Caco-2 (cell line): ENCODE measurements at regions not wholly inside any gene's neighbourhood (a gene's known extent, or its start where the extent isn't known, plus 50 kb on each side); places are given as distances from the start of the nearest gene placed in this dataset.

ENCODE experiments used
- BruUV-seq: library from RNA; stranded (reverse); fragments of 400-500 nt; replicated peaks from 2 replicates; lab custom pipeline; 2021; lab: Mats Ljungman, UMichigan
- CTCF ChIA-PET: fragments of 300-600 bp; sonication (Branson Sonifier 250); formaldehyde crosslinking; loops from one replicate; lab custom pipeline; 2022; ENCODE audit warnings: antibody characterized with exemption; lab: Charles Lee
- POLR2A ChIA-PET: fragments of 300-600 bp; sonication (Branson Sonifier 250); formaldehyde crosslinking; loops from one replicate; lab custom pipeline; 2022; ENCODE audit warnings: antibody characterized with exemption; lab: Charles Lee
- DNase-seq, 2 experiments: peaks; one replicate each; pipeline versions ENCODE4 v3.0.0 to v3.0.0-alpha.2; 2020 to 2022
- H3K27me3 ChIP-seq: replicated peaks from 2 replicates; pipeline ENCODE4 v1.6.0; 2011; ENCODE audit warnings: low read length; ENCODE audit not compliant: control insufficient read depth, insufficient read depth
- H3K36me3 ChIP-seq: 2 replicates; pipeline ENCODE4 v1.5.1; 2011; ENCODE audit warnings: low read length; ENCODE audit not compliant: control insufficient read depth, insufficient read depth
- H3K4me1 ChIP-seq: fragments of 250-450 bp; sonication (Bioruptor Pico); 2 replicates; pipeline ENCODE4 v1.5.1; 2020; ENCODE audit warnings: mild to moderate bottlenecking
- H3K4me3 ChIP-seq: 2 replicates; pipeline ENCODE4 v1.5.1; 2011; ENCODE audit warnings: low read depth, mild to moderate bottlenecking, control low read depth, low read length
- H3K9me3 ChIP-seq: fragments of 250-450 bp; sonication (Bioruptor Pico); 2 replicates; pipeline ENCODE4 v1.5.1; 2020; ENCODE audit warnings: mild to moderate bottlenecking, moderate library complexity
- H3K27ac Mint-ChIP-seq: one replicate; pipeline ENCODE4 v1.8.0; 2022; ENCODE audit warnings: mixed read lengths; ENCODE audit not compliant: unreplicated experiment
- H3K27me3 Mint-ChIP-seq: one replicate; pipeline ENCODE4 v1.8.0; 2022; ENCODE audit warnings: mixed read lengths; ENCODE audit not compliant: insufficient read depth, unreplicated experiment
- H3K36me3 Mint-ChIP-seq: one replicate; pipeline ENCODE4 v1.8.0; 2022; ENCODE audit warnings: mild to moderate bottlenecking, mixed read lengths; ENCODE audit not compliant: insufficient read depth, unreplicated experiment
- H3K4me1 Mint-ChIP-seq: one replicate; pipeline ENCODE4 v1.8.0; 2022; ENCODE audit warnings: low read depth, mixed read lengths; ENCODE audit not compliant: unreplicated experiment
- H3K4me3 Mint-ChIP-seq: one replicate; pipeline ENCODE4 v1.8.0; 2022; ENCODE audit warnings: mild to moderate bottlenecking, moderate library complexity, mixed read lengths; ENCODE audit not compliant: unreplicated experiment
- H3K9me3 Mint-ChIP-seq: one replicate; pipeline ENCODE4 v1.8.0; 2022; ENCODE audit warnings: mixed read lengths; ENCODE audit not compliant: unreplicated experiment
- intact Hi-C: fragments of 100-400 bp; cut with micrococcal nuclease; formaldehyde crosslinking; loops from one replicate; pipeline ENCODE4 v1.10.0; 2022; ENCODE audit not compliant: unreplicated experiment
- TF ChIP-seq, protein P1 (sequence below), 2 experiments: fragments of 200-600 bp in 1 of 2; IDR thresholded peaks; 1 replicate in 1 of 2; 2 replicates in 1 of 2; pipeline versions ENCODE4 v1.5.1 to v1.8.0; 2011 to 2022; ENCODE audit warnings: antibody characterized with exemption in 1 of 2, control low read depth in 1 of 2, inconsistent platforms in 1 of 2, low read depth in 1 of 2, low read length in 1 of 2, mild to moderate bottlenecking in 1 of 2, moderate library complexity in 1 of 2; ENCODE audit not compliant: insufficient read depth in 1 of 2, severe bottlenecking in 1 of 2, unreplicated experiment in 1 of 2

DNA sequence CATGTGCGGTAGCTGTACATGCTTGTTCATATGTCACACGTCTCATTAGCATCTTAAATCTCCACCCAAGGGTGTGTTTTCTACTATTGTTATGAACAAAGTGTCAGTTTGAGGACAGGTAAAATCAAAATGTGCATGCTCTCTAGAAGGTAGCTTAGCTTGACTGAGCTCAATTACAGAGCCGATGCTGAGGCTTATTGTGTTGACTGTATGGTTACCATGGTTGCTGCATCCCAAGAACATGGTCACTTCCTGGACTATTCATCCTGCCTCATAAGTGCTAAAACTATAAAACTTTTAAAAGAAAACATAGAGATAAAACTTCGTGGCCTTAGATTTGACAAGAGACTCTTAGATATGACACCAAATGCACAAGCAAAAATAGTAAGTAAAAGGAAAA is 426.1 kb upstream of the CTNND2 start:
- no peak for DNase-seq
- intact Hi-C loops, result no loop called here
- Mint-ChIP-seq H3K27ac (no peak overlapping the region), H3K9me3 (peaks cover 20% of the 10 kb centered on the region), H3K36me3 (no peaks in the 10 kb centered on the region), H3K27me3 (no peaks in the 10 kb centered on the region), H3K4me1 (peaks cover 22% of the 10 kb centered on the region), H3K4me3 (no peak overlapping the region)
- POLR2A ChIA-PET, result no interaction called here
- no peaks in the 10 kb centered on the region for H3K27me3 ChIP-seq
- H3K4me1 ChIP-seq, result peaks cover 8% of the 10 kb centered on the region
- no peak overlapping the region for H3K4me3 ChIP-seq
- H3K36me3 ChIP-seq, result no peaks in the 10 kb centered on the region
- no TSS peak for BruUV-seq
- TF ChIP-seq, protein P1, sequence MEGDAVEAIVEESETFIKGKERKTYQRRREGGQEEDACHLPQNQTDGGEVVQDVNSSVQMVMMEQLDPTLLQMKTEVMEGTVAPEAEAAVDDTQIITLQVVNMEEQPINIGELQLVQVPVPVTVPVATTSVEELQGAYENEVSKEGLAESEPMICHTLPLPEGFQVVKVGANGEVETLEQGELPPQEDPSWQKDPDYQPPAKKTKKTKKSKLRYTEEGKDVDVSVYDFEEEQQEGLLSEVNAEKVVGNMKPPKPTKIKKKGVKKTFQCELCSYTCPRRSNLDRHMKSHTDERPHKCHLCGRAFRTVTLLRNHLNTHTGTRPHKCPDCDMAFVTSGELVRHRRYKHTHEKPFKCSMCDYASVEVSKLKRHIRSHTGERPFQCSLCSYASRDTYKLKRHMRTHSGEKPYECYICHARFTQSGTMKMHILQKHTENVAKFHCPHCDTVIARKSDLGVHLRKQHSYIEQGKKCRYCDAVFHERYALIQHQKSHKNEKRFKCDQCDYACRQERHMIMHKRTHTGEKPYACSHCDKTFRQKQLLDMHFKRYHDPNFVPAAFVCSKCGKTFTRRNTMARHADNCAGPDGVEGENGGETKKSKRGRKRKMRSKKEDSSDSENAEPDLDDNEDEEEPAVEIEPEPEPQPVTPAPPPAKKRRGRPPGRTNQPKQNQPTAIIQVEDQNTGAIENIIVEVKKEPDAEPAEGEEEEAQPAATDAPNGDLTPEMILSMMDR (IDR thresholded peaks at IDR 0.05; ENCODE audit: insufficient read depth in 1 of 2, low read depth in 1 of 2, low read length in 1 of 2, severe bottlenecking in 1 of 2, unreplicated experiment in 1 of 2), result no peak
- no peaks in the 10 kb centered on the region; the same call in 1 of the 2 replicates for H3K9me3 ChIP-seq
- CTCF ChIA-PET, result no interaction called here

GRCh38 chr5:12323637-12324229 is 419.5 kb upstream of the CTNND2 start:
- H3K36me3 ChIP-seq, result no peaks in the 10 kb centered on the region
- Mint-ChIP-seq H3K27me3 (no peaks in the 10 kb centered on the region), H3K36me3 (no peaks in the 10 kb centered on the region), H3K27ac (no peak overlapping the region), H3K4me3 (no peak overlapping the region), H3K9me3 (no peaks in the 10 kb centered on the region), H3K4me1 (no peaks in the 10 kb centered on the region)
- DNase-seq, result no peak
- TF ChIP-seq, protein P1 (IDR thresholded peaks at IDR 0.05; ENCODE audit: insufficient read depth in 1 of 2, low read depth in 1 of 2, low read length in 1 of 2, severe bottlenecking in 1 of 2, unreplicated experiment in 1 of 2), result no peak
- H3K27me3 ChIP-seq, result no peaks in the 10 kb centered on the region
- no peaks in the 10 kb centered on the region for H3K4me1 ChIP-seq
- intact Hi-C loops, result no loop called here
- no TSS peak for BruUV-seq
- H3K9me3 ChIP-seq, result no peaks in the 10 kb centered on the region; the same call in 1 of the 2 replicates
- no peak overlapping the region for H3K4me3 ChIP-seq
- POLR2A ChIA-PET, result no interaction called here
- CTCF ChIA-PET, result no interaction called here

DNA sequence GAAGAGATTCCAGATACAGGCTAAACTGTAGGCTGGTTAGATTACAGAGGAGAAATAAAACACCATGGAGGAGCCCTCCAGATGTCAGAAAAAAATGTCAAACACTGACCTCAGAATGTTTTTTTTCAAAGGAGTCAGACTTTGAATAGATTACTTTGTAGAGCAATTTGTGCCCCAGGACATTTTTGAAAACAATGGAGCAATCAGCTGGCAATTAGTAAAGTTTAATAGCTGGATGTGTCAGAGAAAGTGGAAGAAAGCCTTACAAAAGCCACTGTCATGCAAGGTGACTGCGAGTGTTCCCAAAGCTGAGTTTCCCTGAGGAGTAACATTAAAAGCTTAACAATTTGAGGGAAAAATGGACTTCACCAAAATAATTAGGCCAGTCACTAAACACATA is 417.8 kb upstream of the CTNND2 start:
- no peaks in the 10 kb centered on the region for H3K9me3 ChIP-seq
- CTCF ChIA-PET, result no interaction called here
- BruUV-seq, result no TSS peak
- H3K36me3 ChIP-seq, result no peaks in the 10 kb centered on the region
- TF ChIP-seq, protein P1 (IDR thresholded peaks at IDR 0.05; ENCODE audit: insufficient read depth in 1 of 2, low read depth in 1 of 2, low read length in 1 of 2, severe bottlenecking in 1 of 2, unreplicated experiment in 1 of 2), result no peak
- Mint-ChIP-seq H3K36me3 (no peaks in the 10 kb centered on the region), H3K27me3 (no peaks in the 10 kb centered on the region), H3K4me1 (no peaks in the 10 kb centered on the region), H3K4me3 (no peak overlapping the region), H3K27ac (no peak overlapping the region), H3K9me3 (no peaks in the 10 kb centered on the region)
- intact Hi-C loops, result no loop called here
- POLR2A ChIA-PET, result no interaction called here
- H3K4me1 ChIP-seq, result no peaks in the 10 kb centered on the region
- no peak overlapping the region for H3K4me3 ChIP-seq
- no peaks in the 10 kb centered on the region for H3K27me3 ChIP-seq
- no peak for DNase-seq
